WERI-Rb-1 (cell line): ENCODE measurements at regions not wholly inside any gene's neighbourhood (a gene's known extent, or its start where the extent isn't known, plus 50 kb on each side); places are given as distances from the start of the nearest gene placed in this dataset.

Experiments
- DNase-seq: peaks from one replicate; pipeline ENCODE4 v3.0.0-alpha.2; 2020
- H3K27ac ChIP-seq: fragments of 250-450 bp; sonication (Bioruptor Pico); 2 replicates; pipeline ENCODE4 v1.5.1; 2020; ENCODE audit warnings: mild to moderate bottlenecking, moderate library complexity
- H3K27me3 ChIP-seq: fragments of 250-450 bp; sonication (Bioruptor Pico); 2 replicates; pipeline ENCODE4 v1.5.1; 2021; ENCODE audit warnings: mild to moderate bottlenecking, low read depth, moderate library complexity; ENCODE audit not compliant: insufficient read depth, severe bottlenecking
- H3K36me3 ChIP-seq: fragments of 250-450 bp; sonication (Bioruptor Pico); 2 replicates; pipeline ENCODE4 v1.5.1; 2020; ENCODE audit warnings: mild to moderate bottlenecking, moderate library complexity
- H3K4me3 ChIP-seq: 2 replicates; pipeline ENCODE4 v1.5.1; 2011; ENCODE audit warnings: low read depth, mild to moderate bottlenecking, control low read depth, low read length
- H3K9me3 ChIP-seq: fragments of 250-450 bp; sonication (Bioruptor Pico); 2 replicates; pipeline ENCODE4 v1.5.1; 2021; ENCODE audit warnings: mild to moderate bottlenecking, moderate library complexity; ENCODE audit not compliant: severe bottlenecking
- TF ChIP-seq, protein P1 (sequence below): IDR thresholded peaks from 2 replicates; pipeline ENCODE4 v1.5.1; 2011; ENCODE audit warnings: low read depth, mild to moderate bottlenecking, control low read depth, inconsistent platforms, low read length

DNA sequence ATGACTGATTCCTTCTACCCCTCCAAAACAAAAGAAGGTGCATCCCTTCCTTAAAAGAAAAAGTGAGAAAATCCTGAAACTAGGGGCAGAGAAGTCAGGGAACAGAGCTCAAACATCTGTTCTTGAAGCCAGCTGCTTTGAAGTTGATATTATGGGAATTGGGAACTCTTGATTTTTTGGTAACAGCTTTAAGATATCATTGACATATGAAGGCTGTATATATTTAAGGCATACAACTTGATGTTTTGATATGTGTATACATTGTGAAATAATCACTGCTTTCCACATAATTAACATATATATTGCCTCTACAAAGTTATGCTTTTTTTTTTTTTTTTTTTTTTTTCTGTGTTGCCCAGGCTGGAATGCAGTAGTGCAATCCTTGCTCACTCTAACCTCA lies 117.1 kb downstream of the AKAP11 start:
- Histone ChIP-seq H3K36me3 (no peaks in the 10 kb centered on the region), H3K27me3 (no peaks in the 10 kb centered on the region), H3K4me3 (no peak overlapping the region), H3K27ac (no peak overlapping the region), H3K9me3 (no peaks in the 10 kb centered on the region)
- TF ChIP-seq, protein P1, sequence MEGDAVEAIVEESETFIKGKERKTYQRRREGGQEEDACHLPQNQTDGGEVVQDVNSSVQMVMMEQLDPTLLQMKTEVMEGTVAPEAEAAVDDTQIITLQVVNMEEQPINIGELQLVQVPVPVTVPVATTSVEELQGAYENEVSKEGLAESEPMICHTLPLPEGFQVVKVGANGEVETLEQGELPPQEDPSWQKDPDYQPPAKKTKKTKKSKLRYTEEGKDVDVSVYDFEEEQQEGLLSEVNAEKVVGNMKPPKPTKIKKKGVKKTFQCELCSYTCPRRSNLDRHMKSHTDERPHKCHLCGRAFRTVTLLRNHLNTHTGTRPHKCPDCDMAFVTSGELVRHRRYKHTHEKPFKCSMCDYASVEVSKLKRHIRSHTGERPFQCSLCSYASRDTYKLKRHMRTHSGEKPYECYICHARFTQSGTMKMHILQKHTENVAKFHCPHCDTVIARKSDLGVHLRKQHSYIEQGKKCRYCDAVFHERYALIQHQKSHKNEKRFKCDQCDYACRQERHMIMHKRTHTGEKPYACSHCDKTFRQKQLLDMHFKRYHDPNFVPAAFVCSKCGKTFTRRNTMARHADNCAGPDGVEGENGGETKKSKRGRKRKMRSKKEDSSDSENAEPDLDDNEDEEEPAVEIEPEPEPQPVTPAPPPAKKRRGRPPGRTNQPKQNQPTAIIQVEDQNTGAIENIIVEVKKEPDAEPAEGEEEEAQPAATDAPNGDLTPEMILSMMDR: no peak
- no peak for DNase-seq

- TF ChIP-seq, protein P1: no peak
- Histone ChIP-seq H3K4me3 (no peak overlapping the region), H3K36me3 (no peaks in the 10 kb centered on the region), H3K9me3 (no peaks in the 10 kb centered on the region), H3K27ac (no peak overlapping the region), H3K27me3 (no peaks in the 10 kb centered on the region)
- DNase-seq: no peak
Observed at GRCh38 chr13:42392180-42392579, 120.2 kb downstream of the AKAP11 start.

GRCh38 chr13:42392716-42393572 lies 121.0 kb downstream of the AKAP11 start:
- Histone ChIP-seq H3K4me3 (no peak overlapping the region), H3K36me3 (no peaks in the 10 kb centered on the region), H3K9me3 (no peaks in the 10 kb centered on the region), H3K27me3 (no peaks in the 10 kb centered on the region), H3K27ac (no peak overlapping the region)
- no peak for DNase-seq
- TF ChIP-seq, protein P1: no peak

DNA sequence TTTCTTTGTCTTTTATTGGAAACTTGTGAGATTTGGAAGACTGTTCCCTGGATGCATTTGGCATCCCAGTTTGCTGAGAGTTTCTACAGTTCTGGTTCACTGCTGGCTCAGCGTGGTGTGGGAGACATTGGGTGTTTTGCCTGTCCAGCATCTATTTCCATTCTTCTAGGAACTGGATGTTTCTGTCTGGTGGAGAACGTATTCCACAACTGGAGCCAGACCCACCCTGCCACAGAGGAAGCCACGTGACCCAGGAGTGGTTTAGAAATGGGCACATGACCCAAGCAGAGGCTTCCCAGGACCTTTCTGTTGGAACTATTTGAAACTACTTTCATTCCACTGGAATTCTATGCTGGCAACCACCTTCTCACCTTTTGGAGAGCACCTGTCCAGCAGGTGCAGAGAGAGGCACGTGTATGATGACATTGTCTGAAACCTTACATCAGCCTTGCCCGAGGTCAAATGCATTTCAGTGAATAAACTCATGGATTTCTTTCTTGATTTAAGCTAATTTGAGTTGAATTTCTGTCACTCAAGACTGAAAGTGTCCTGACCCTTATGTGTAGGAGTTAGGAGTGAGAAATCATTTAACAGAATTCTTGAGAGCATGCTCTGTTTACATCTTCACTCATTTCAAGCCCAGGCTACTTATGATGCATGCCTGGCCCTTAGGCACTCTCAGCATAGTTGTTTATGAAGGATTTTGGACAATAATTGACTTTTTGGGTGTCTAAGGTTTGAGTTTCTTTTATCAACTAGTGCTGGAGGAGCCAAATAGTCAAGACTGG lies 121.8 kb downstream of the AKAP11 start:
- no peaks in the 10 kb centered on the region for H3K27me3 ChIP-seq
- H3K9me3 ChIP-seq: no peaks in the 10 kb centered on the region
- no peak overlapping the region for H3K27ac ChIP-seq
- no peaks in the 10 kb centered on the region for H3K36me3 ChIP-seq
- no peak for DNase-seq
- TF ChIP-seq, protein P1: no peak
- H3K4me3 ChIP-seq: no peak overlapping the region

DNA sequence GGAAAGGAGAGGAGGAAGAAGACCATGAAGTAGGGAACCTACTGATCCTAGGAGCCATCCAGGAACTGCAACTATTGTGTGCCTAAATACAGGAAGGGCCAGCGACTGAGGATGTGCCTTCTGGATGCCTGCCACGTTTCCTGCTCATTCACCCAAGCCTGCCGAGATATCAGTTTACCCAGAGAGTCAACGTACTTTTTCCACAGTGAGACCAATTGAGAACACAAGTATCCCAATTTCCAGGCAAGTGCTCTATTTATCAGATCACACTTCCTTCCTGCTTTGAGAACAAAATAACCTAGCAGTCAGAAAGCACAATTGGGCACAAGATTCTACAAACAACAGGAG lies 122.4 kb downstream of the AKAP11 start:
- Histone ChIP-seq H3K27me3 (no peaks in the 10 kb centered on the region), H3K27ac (no peak overlapping the region), H3K36me3 (no peaks in the 10 kb centered on the region), H3K4me3 (no peak overlapping the region), H3K9me3 (no peaks in the 10 kb centered on the region)
- TF ChIP-seq, protein P1: no peak
- DNase-seq: no peak
